ENCODE measurements at regions not wholly inside any gene's neighbourhood (a gene's known extent, or its start where the extent isn't known, plus 50 kb on each side); places are given as distances from the start of the nearest gene placed in this dataset.

GRCh38 chr15:46856839-46857502 lies 860.3 kb upstream of the SEMA6D start:
- no peak for TF ChIP-seq EZH2phosphoT487 (IDR thresholded peaks at IDR 0.05; ENCODE audit: low read length)
- TF ChIP-seq, protein P1, sequence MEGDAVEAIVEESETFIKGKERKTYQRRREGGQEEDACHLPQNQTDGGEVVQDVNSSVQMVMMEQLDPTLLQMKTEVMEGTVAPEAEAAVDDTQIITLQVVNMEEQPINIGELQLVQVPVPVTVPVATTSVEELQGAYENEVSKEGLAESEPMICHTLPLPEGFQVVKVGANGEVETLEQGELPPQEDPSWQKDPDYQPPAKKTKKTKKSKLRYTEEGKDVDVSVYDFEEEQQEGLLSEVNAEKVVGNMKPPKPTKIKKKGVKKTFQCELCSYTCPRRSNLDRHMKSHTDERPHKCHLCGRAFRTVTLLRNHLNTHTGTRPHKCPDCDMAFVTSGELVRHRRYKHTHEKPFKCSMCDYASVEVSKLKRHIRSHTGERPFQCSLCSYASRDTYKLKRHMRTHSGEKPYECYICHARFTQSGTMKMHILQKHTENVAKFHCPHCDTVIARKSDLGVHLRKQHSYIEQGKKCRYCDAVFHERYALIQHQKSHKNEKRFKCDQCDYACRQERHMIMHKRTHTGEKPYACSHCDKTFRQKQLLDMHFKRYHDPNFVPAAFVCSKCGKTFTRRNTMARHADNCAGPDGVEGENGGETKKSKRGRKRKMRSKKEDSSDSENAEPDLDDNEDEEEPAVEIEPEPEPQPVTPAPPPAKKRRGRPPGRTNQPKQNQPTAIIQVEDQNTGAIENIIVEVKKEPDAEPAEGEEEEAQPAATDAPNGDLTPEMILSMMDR (IDR thresholded peaks at IDR 0.05; ENCODE audit: low read length): no peak

All from MM.1S (cell line).